GM21515 (cell line): ENCODE measurements at regions not wholly inside any gene's neighbourhood (a gene's known extent, or its start where the extent isn't known, plus 50 kb on each side); places are given as distances from the start of the nearest gene placed in this dataset.

Experiments used
- ATAC-seq: cut with Tn5 transposase; IDR thresholded peaks from one replicate; pipeline ENCODE4 v1.9.1; 2021; ENCODE audit not compliant: unreplicated experiment

GRCh38 chr9:89986190-89986589 is 381.4 kb downstream of the GADD45G start:
- ATAC-seq = no peak

DNA sequence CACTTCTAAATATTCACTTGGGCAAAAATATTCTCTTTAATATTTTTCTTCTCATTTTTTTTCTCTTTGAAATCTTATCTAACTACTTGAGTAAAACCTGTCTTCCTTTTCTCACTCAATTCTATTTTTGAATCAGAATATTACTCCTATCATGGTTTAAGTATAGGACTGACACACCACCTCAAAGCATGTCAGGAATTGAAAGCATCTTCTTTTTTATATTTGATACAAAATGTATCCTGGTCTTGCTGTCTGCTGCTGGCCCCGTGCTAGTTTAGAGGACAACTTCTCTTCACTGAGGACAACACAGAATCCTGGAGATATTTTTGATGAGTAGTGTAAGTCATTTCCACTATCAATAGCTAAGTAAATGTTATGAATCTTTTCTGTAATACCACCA is 383.6 kb downstream of the GADD45G start:
- no peak for ATAC-seq

GRCh38 chr9:89991204-89991790 is 386.5 kb downstream of the GADD45G start:
- ATAC-seq = no peak

DNA sequence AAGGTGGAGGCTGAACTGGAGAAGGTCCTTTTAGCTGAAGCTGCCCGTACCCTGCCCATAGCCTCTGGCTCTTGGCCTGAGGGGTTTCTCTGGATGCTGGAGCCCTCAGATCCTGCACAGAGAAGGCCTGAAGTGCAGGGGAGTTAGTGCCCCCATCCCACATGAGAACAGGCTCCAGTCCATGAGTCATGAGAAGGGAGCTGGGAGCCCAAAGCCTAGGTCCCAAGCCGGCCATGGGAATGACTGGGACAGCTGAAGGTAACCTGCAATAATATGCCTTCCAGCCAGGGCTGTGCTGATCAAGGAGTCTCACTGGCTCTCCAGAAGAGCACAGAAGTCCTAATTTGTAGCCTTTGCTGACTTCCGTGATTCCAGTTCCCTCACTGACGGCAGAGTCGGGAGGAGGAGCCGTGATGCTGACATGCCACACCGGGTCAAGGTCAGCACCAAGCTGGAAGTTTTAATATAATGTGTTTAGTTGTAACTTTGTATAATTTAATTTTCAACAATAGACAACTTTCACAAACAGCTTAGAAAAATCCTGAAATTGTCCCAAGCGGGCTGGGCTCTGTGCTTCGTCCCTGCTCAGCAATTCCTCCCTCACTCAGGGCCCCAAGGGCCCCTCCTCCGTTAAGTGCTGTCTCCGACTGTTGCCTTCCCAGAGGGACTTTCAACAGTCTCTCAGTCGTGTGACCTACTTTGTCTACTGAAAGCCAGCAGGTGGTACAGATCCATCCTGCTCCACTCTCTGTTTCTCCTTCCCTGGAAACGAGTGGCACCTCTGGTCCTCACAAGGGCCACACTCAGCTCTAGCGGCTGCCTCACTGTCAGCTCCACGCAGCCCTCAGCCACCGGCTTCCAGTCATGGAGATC is 387.8 kb downstream of the GADD45G start:
- ATAC-seq = no peak

DNA sequence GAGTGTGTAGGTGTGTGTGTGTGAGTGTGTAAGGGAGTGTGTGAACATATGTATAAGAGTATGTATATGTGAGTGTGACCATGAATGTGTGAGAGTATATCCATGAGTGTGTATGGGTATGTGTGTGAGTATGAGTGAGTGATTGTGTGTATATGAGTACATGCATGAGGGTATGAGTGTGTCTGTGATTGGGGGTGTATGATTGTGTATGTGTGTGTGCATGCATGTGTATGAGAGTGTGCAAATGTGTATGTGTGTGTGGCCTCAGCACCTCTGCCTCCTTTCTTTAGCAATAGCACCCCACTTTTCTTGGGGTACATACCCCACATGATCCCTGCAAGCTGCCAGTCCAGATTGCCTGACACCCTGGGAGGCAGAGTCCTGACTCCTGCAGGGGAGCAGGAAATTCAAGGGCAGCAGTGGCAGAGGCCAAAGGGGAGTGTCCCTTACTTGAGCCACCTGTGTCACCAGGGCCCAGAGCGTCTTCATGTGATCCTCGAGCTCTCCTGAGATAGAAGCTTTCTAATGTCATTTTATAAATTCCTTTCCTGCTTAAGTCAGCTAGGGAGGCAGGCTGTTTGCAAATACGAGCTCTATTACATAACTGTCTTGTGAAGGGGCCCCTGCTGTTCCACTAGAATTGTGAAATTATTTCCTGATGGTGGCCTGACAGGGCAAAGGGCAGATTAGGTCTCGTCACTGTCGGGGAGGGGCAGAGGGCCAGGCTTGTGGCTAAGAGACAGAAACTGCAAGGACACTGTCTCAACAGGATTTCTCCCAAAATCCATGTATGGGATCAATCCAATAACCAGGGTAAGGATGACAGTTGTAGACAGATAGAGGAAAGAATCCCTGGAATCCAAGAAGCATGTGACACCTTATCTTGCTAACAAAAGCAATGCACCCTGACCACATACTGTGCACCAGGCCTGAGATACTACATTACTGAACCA is 389.1 kb downstream of the GADD45G start:
- ATAC-seq = no peak

GRCh38 chr9:89994988-89995613 is 390.3 kb downstream of the GADD45G start:
- ATAC-seq = no peak

GRCh38 chr9:89996116-89996515 is 391.3 kb downstream of the GADD45G start:
- ATAC-seq = no peak

DNA sequence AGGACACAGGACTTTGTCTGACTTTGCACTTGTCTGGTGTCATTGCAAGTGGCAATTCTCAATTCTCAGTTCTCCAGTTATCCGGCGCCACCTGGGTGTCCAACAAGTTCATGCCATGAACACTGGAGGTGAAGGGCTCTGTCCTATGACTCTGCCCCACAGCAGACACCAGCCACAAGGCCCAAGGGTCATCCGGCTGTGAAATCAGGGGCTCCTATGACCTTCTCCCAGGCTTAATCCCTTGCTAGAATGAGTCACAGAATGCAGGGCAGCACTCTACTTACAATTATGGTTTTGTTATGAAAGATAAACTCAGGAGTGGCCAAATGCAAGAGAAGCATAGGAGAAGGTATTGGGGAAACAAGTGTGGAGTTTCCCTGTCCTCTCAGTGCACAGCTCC is 392.0 kb downstream of the GADD45G start:
- ATAC-seq = no peak

DNA sequence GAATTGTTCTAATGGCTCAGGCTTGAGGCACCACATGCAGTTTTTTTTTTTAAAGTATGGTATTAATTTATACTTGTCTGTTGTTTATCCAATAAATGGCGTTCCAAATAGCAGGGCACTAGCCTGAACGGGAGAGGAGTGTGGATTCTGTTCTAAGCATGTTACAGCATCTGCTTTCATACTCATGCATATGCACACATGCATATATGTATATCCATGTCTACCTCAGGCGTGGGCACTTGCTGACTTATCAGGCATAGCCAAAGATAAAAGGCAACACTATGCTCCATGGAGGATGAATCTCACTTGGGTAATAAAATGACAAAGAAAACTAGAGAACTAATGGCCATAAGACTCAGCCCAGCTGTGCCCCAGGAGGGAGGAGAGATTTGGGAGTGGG is 393.8 kb downstream of the GADD45G start:
- ATAC-seq = no peak

GRCh38 chr9:89999176-89999533 is 394.3 kb downstream of the GADD45G start:
- ATAC-seq = no peak

DNA sequence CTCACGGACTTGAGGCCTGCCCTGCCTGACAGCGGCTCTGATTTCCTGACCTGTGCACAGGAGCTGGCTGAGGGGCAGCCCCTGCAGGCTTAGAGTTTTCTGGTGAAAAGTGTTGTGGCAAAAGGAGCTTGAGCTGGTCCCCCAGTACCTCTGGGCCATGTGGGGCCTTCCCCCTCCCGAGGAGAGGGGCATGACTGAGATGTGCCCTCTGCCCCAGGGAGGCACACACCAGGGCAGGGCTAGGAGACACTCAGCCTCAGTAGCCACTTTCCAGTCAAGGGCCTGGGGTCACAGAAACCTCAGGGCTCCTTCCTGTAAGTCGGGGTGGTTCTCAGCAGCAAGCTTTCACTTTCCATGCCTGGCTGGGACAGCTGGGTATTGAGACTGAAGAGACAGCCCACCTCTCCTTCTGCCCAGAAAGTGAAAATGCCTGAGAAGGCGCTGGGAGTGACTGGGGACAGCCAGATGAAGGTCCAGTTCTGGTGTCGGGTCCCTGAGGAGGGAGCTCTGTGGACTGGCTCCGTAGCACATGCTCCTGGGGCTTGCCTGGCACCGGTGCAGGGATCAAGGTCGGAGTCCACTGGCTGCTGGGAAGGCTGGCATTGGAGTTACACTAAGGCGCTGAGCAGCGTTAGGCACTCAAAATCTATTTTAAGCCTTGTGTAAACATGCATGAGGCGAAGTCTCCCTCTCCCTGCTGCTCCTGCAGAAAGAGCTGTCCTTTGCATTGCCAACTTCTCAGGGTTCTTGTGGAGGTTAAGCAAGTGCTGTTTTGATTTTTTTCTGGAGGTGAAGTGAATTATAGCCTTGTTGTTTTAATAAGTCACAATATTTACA is 394.9 kb downstream of the GADD45G start:
- ATAC-seq = peak; percentile 92

DNA sequence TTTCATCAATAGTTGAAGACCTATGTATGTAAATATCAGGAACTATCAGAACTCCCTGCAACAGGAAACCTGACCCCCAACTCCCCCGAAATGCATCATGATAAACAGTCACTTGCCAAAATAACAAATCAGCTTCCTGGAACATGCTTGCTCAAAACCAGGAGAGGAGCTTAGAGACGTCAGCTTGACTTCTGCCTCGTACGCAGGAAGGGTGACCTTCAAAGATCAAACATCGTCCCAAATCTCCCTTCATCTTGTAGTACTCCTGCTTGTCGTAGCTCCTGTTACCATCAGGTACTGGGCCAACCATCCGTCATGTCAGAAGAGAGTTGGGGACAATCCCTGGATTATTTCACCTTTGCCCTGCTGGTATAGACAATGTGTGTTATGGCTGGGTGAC is 396.1 kb downstream of the GADD45G start:
- ATAC-seq = no peak

GRCh38 chr9:90001747-90002146 is 396.9 kb downstream of the GADD45G start:
- no peak for ATAC-seq

GRCh38 chr9:90002397-90003271 is 397.8 kb downstream of the GADD45G start:
- no peak for ATAC-seq

- ATAC-seq = no peak
Measured at GRCh38 chr9:90005388-90005787, 400.6 kb downstream of the GADD45G start.

- ATAC-seq = no peak
Measured at GRCh38 chr9:90007516-90008440, 403.0 kb downstream of the GADD45G start.

- ATAC-seq = no peak
Measured at GRCh38 chr9:90009447-90009846, 404.6 kb downstream of the GADD45G start.

DNA sequence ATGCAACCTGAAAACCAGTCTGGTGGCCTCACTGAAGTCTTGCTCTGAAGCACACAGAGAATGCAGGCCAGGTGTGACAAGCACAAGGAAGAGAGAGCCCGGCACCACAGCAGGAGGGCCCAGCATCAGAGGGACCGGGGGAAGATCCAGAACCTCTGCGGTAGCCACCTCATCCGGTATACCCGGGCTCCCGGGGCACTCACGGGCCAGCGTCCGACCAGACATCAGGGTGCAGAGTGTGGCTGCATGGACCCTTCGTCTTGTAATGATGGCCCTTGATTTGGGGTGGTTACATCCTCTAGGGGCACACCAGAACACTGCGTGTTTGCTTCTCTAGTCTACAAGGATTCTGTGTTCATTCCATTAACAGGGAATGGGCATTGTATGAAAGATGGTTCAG is 406.0 kb downstream of the GADD45G start:
- no peak for ATAC-seq
